GM12892 (cell line): ENCODE measurements at regions not wholly inside any gene's neighbourhood (a gene's known extent, or its start where the extent isn't known, plus 50 kb on each side); places are given as distances from the start of the nearest gene placed in this dataset.

ENCODE experiments used
- DNase-seq: peaks from one replicate; pipeline ENCODE4 v3.0.0; 2011; ENCODE audit not compliant: insufficient read length
- FAIRE-seq: peaks from 2 replicates; lab custom pipeline; 2011; peaks lifted over from hg19 to GRCh38; lab: Jason Lieb, UNC
- POLR2A ChIP-seq: IDR thresholded peaks from 2 replicates; pipeline ENCODE4 v1.6.1; 2011; ENCODE audit warnings: low read depth, low read length, control low read depth
- POLR2AphosphoS5 ChIP-seq: IDR thresholded peaks from 2 replicates; pipeline ENCODE4 v1.6.1; 2011; ENCODE audit warnings: low read depth, low read length, control low read depth
- TAF1 ChIP-seq: IDR thresholded peaks from 2 replicates; pipeline ENCODE4 v1.6.1; 2011; ENCODE audit warnings: low read depth, mild to moderate bottlenecking, control low read depth, low read length, borderline replicate concordance

GRCh38 chr12:124233041-124233796, 61.7 kb upstream of the RFLNA start:
- no peak for FAIRE-seq
- no peak for DNase-seq

GRCh38 chr12:124233846-124234640, 60.9 kb upstream of the RFLNA start:
- DNase-seq (no peak), FAIRE-seq (no peak)
- no peak for TF ChIP-seq POLR2AphosphoS5
- no peak for TF ChIP-seq TAF1
- no peak for TF ChIP-seq POLR2A

More at GRCh38 chr12:124233041-124233796, 61.7 kb upstream of the RFLNA start:
- TF ChIP-seq POLR2AphosphoS5: no peak
- TF ChIP-seq TAF1: no peak
- TF ChIP-seq POLR2A: no peak

- FAIRE-seq (no peak), DNase-seq (no peak)
- TF ChIP-seq POLR2A (no peak), POLR2AphosphoS5 (no peak), TAF1 (no peak)
These were observed 58.3 kb upstream of the RFLNA start for GRCh38 chr12:124236625-124237031.

- TF ChIP-seq POLR2A (no peak), POLR2AphosphoS5 (no peak), TAF1 (no peak)
- DNase-seq: no peak
- FAIRE-seq: no peak
These were observed 56.0 kb upstream of the RFLNA start for GRCh38 chr12:124238886-124239285.

GRCh38 chr12:124240493-124240892, 54.4 kb upstream of the RFLNA start:
- DNase-seq (no peak), FAIRE-seq (no peak)
- no peak for TF ChIP-seq POLR2AphosphoS5
- no peak for TF ChIP-seq TAF1
- no peak for TF ChIP-seq POLR2A

GRCh38 chr12:124241776-124242528, 52.9 kb upstream of the RFLNA start:
- TF ChIP-seq POLR2A (no peak), POLR2AphosphoS5 (no peak), TAF1 (no peak)
- FAIRE-seq (no peak), DNase-seq (no peak)

- no peak for TF ChIP-seq POLR2AphosphoS5
- no peak for TF ChIP-seq POLR2A
- TF ChIP-seq TAF1: no peak
- FAIRE-seq (no peak), DNase-seq (no peak)
These were observed 52.3 kb upstream of the RFLNA start for GRCh38 chr12:124242529-124243065.

GRCh38 chr12:124243936-124244335, 51.0 kb upstream of the RFLNA start:
- FAIRE-seq (no peak), DNase-seq (no peak)
- TF ChIP-seq POLR2A: no peak
- TF ChIP-seq POLR2AphosphoS5: no peak
- TF ChIP-seq TAF1: no peak
